ENCODE measurements at regions not wholly inside any gene's neighbourhood (a gene's known extent, or its start where the extent isn't known, plus 50 kb on each side); places are given as distances from the start of the nearest gene placed in this dataset.
"Not testable (repeated sequence)": the region's sequence is repeated elsewhere in the genome, so short reads cannot be mapped to it uniquely, and the experiment has no call there.

DNA sequence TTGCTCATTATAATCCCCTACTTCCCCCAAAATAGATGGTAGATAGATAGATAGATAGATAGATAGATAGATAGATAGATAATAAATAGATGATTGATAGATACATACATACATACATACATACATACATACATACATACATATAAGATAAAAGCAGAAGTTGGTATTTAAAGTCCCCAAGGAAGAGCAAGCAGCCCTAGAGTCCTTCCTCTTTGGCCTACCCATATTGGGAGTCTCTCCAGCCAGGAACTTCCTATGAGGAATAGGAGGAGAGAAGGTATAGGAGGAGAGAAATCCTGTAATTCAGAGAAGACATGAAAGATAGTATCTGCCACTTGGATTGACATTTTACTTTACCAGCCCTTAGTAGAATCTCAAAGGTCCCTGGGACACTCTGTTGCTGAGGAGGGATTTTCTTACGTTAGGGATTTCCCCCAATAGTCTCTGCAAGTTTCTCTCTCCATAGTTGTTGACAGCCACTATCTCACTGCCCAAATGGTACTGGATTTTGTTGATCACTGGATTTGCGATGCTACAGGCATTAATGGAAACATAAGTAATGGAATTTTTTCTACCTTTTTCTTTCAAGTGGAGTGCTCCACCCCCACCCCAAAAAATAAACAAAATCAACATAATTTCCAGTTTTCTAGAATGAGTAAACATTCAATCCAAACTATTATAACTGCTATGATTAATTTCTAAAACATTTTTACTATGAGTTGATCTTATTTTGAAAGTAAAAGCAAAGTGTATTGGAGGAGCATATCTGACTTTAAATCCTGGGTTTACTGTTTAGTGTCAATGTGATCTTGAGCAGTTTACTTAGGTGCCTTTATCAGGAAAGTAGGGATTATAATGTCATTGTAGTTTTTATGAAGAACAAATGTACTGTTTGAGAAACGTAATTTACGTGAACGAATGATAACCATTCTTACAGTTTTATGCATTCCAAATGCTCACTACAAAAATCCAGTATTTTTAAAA lies 93.2 kb upstream of the TNFSF4 start:
- DNase-seq = no peak

DNA sequence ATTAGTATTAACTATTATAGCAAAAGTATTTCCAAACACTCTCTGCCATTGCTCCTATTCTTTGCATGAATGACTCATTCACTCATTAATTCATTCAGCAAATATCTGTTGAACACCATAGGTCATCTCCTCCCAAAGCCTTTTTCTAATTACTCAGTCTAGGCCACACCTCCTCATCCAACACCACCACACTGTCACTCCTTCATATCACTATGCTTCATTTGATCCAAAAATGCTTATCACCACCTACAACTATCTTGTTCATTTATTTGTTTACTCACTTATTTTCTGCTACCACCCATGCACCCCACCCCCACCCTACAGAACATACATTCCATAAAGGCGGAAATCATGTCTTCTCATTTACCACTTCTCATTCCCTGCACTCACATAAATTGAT lies 94.4 kb upstream of the TNFSF4 start:
- DNase-seq = no peak

DNA sequence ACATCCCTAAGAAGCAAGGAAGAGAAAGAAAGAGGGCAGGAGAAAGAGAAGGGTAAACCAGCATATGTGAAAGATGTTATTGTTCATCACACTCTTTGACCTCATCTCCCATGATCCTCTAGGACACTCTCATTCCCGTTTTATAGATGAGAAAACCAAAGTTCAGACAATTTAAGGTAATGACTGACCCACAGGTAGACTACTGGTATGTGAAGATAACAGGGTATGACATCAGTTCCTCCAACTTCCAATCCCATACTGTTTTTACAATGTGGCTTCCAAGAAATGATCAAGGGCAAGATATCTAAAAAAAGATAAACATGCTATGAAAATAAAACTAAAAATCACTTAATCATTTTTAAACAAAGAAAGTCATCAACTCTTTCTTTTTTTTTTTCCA lies 95.2 kb upstream of the TNFSF4 start:
- DNase-seq = no peak

DNA sequence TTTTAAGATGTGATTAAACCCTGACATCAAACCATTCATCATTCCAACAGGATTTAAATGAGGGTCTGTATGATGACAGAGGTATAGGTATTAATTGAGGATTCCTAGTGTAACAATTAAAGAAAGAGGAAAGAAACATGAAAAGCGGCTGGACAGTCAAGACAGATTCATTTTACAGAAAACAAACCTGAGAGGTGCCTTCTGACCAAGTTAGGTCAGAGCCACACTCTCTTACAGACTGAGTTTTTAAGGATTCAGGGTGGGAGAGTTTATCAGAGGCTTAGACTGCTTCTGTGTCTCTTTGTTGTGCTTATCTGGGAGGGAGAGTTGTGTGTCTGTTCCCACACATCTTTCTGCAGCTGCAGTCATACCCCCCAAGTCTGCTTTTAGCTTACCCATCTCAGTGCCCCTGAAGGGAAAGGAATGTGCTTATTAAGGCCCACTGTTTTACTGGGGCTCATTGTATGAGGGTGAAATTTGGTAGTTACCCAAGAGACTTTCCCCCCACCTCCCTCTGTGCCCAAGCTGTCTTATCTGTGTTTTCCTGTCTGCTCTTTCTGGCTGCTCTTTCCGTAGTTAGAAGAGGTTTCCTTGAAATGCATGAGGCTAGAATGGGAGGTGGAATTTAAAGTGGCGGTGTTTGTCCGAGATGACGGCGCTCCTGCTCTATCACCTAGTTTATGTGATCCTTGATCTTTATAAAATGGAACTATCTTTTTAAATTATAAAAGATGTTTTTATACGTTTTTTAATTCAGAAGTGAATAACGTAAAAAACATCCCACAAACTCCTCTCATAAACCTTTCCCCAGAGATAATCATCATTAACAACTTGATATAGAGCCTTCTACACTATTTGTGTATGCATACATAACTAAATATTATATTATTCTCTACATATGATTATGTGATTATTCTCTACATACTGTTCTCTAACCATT lies 96.0 kb upstream of the TNFSF4 start:
- DNase-seq = no peak

DNA sequence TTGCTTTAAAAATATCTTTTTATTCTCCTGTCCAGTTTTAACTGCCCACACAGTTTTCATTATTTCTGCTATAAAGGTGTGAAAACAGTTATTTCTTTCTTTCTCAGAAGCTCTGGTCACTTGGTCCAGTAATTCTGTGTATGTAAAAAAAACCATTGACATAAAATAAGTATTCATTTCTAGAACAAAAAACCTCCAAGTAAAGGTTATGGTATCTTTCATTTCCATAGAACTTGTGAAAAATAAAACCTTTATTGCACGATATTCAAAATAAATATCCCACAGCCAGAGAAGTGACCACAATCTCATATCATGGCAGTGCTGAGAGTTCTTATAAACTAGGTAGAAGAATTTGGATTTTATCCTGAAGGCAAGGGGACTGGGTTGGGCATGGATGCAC lies 96.9 kb upstream of the TNFSF4 start:
- DNase-seq = no peak

DNA sequence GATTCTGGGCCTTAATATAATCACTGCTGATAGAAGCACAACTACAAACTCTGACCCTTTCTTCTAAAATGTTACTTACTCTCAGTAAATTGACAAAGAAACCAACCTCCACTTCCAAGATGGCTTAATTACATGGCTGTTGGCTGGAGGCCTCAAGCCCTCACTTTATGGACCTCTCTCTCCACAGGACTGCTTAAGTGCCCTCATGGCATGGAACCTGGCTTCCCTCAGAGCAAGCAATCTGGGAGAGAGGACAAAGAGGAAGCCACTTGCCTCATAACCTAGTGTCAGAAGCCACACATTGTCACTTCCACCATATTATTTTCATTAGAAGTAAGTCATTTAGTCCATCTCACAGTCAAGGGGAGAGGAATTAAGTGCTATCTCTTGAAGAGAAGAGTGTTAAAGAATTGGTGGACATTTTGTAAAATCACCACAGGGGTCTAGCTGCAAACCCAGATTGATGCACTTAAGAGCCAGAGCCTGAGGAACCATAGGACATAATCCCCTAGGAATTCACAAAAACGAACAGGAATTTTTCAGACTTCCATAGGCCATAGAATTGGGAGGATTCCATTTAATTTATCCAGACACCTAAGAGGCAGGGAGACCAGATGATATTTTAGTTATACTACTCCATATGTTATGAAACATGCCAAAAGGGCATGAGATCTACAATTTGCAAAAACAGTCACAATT lies 97.5 kb upstream of the TNFSF4 start:
- DNase-seq = no peak

DNA sequence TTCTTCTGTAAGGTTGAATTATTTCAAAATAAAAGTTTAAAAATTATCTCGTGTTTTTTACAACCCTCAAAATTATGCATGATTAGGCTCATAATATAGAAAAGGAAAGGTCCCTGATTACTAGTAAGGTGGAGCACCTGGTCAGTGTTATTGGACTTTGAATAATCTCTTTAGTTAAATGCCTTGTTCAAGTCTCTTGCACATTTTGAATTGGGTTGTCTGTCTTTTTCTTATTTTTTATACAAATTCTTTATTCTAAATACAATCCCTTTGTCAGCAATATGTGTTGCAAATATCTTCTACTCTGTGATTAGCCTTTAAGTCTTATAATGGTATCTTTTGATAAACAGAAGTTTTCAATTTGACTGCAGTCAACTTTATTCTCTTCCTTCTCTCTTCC lies 100.7 kb upstream of the TNFSF4 start:
- no peak for DNase-seq

DNA sequence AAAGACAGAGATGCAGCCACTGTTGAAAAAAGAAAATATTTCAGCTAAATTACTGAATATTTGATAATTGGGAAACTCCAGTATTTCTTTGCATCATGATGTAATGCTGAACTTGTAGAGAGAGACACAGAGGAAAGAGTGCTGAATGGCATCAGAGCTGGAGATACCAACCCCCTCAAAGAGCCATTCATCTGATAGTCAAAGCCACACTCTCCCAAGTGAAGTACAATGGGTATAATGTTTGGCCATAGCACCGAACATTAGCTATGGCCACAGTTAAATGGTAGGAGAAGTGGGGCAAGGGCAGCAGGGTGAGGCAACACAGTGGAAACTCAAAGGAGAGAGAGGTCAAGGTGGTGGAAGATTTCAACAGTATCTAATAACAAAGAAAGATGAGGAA lies 107.5 kb upstream of the TNFSF4 start:
- DNase-seq = no peak

DNA sequence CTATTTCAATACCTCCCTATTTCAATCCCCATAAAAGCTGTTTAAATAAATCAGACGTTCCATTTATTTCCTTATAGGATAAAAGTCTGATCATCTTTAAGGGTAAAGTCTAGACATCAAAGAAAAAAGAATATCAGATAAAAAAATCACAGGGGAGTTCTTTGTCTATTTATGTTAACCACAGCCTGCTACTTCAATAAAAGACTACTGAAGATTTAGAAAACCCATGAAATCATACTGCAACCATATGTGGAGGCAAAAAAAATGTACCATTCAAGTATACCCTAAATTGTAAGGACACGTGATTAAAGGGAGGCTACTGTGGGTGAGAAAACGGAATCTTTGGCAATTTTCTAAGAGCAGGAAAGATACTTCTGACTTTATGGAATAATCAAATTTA lies 108.2 kb upstream of the TNFSF4 start:
- no peak for DNase-seq

DNA sequence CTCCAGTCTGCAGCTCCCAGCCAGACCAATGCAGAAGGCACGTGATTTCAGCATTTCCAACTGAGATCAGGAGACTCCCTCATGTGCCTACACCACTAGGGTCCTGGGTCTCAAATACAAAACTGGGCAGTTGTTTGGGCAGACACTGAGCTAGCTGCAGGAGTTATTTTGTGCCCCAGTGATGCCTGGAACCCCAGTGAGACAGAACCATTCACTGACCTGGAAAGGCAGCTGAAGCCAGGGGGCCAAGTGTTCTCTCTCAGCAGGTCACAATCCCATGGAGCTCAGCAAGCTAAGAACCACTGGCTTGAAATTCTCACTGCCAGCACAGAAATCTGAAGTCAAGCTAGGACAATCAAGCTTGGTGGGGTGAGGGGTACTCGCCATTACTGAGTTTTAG lies 111.7 kb upstream of the TNFSF4 start:
- DNase-seq = no peak

DNA sequence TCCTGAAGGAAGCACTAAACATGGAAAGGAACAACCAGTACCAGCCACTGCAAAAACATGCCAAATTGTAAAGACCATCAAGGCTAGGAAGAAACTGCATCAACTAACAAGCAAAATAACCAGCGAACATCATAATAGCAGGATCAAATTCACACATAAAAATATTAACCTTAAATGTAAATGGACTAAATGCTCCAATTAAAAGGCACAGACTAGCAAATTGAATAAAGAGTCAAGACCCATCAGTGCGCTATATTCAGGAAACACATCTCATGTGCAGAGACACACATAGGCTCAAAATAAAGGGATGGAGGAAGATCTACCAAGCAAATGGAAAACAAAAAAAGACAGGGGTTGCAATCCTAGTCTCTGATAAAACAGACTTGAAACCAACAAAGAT lies 117.2 kb upstream of the TNFSF4 start:
- not testable (repeated sequence) for DNase-seq

DNA sequence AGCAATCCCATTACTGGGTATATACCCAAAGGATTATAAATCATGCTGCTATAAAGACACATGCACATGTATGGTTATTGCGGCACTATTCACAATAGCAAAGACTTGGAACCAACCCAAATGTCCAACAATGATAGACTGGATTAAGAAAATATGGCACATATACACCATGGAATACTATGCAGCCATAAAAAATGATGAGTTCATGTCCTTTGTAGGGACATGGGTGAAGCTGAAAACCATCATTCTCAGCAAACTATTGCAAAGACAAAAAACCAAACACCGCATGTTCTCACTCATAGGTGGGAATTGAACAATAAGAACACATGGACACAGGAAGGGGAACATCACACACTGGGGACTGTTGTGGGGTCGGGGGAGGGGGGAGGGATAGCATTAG lies 120.9 kb upstream of the TNFSF4 start:
- not testable (repeated sequence) for DNase-seq

DNA sequence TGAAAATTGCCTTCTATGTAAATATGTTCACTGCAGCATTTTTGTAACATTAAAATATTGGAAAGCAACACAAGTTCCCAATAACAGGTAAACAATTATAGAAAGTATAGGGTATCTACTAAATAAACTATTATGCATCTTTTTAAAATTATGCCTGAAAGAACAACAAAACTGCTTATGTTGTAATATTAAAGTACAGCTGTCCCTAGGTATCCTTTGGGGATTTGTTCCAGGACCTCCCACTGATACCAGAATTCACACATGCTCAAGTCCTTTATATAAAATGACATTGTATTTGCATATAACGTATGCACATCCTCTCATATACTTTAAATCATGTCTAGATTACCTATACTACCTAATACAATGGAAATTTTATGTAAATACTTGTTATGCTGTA lies 121.8 kb upstream of the TNFSF4 start:
- DNase-seq = no peak

DNA sequence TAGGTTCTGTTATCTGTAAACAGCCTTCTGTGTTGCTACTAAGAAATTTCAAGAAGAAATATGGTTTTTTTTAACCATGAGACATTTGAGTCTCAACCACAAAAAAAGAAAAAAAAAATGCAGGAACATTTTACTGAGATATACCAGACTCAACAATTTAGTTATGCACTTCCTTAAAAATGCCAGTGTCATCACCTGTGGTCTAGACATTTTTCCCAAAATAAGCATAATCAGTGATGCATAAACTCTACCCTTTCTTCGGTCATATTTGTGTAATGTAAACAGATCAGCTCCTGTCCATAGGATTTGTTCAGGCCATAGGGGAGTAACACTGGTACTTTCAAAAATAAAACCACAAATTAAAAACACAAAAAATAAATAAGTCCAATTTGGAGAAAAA lies 122.6 kb upstream of the TNFSF4 start:
- no peak for DNase-seq

DNA sequence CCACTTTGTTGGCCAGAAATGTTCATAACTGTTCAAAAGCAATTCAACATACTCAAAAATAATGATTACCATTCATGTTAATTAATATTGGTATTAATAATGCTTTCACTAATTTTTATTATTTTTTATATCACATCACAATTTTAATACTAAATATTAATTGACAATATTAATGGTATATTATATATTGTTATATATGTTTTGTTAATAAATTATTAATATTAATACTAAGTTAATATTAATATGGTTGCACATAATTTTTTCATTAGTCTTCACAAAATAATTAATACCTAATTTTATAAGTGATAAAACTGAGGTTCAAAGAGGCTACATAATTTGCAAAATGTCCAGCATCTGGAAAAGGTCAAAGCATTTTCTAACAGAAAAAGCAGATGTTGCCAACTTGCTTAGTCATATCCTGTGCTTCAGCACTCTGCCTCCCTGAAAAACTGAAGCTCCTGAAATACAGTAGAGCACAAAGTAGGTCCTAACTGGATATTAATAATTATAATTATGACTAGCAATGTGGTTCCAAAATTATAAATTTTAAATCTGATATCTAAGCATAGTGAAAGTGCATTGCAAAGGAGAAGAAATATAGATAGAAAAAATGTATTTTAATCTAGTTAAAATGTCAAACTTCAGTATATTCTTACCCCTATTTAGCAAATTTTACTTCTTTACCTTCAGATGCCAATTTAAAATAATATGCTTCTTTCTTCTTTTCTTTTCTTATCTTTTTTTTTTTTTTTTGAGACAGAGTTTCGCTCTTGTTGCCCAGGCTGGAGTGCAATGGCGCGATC lies 123.2 kb upstream of the TNFSF4 start:
- no peak for DNase-seq

DNA sequence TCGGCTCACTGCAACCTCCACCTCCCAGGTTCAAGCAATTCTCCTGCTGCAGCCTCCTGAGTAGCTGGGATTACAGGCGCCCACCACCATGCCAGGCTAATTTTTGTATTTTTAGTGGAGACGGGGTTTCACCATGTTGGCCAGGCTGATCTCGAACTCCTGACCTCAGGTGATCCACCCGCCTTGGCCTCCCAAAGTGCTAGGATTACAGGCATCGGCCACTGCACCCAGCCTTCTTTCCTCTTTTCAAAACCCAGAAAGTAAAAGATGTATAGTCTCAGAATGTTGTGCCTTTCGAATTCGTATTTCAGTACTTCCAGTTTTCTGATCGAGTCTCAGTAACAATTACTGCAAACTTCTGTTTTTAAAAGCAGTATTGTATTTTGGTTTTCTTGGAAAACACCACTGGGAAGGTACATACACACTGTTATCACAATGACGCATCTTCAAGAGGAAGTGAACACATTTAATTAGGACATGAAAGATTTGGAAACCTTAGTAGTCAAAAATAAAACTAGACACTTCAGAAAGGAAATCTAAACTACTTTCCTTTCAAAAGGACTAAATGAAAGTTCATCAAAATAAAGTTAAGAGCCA lies 123.9 kb upstream of the TNFSF4 start:
- DNase-seq = not testable (repeated sequence)

DNA sequence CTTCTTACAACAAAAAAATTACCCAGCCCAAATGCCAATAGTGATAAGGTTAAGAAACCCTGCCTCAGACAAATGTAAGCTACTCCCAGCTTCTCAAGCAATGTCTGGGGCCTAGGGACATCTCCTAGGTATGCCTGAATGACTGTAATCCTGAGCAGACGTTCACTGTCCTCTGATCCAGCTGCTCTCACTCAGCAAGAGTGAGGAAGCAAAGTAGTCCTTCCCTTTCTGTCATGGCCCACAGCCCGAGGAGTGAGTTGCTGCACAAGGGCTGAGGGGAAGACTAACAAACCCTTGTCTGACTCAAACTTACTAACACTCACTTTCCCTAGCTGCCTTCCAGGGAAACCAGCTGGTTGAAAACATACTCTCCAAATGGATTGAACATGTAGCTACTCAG lies 124.9 kb upstream of the TNFSF4 start:
- no peak for DNase-seq

DNA sequence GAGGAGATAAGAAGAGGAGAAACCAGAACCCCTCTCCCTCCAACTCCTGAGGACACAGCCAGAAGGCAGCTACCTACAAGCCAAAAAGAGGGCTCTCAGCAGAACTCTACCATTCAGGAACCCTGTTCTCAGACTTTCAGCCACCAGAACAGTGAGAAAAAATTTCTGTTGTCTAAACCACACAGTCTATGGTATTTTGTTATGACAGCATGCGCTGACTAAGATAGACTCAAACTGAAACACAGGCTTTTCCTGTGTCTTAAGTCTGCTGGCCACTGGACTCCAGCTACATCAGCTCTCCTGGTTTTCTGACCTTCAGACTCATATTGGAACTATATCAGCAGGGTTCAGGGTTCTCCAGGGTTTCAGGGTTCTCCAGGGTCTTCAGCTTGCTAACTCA lies 126.5 kb upstream of the TNFSF4 start:
- DNase-seq = no peak

DNA sequence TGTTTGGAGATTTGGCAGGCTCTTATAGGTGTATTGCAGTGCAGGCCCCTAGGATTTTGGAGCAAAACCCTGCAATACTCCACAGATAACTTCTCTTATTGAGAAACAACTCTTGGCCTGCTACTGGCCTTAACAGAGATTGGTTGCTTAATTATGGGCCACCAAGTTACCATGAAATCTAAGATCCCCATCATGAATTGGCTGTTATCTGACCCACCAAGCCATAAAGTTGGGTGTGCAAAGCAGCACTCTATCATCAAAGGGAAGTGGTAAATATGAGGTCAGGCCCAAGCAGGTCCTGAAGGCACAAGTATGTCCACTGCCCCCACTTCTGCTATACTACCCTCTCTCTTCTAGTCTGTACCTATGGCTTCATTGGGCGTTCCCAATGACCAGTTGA lies 130.0 kb upstream of the TNFSF4 start:
- no peak for DNase-seq

DNA sequence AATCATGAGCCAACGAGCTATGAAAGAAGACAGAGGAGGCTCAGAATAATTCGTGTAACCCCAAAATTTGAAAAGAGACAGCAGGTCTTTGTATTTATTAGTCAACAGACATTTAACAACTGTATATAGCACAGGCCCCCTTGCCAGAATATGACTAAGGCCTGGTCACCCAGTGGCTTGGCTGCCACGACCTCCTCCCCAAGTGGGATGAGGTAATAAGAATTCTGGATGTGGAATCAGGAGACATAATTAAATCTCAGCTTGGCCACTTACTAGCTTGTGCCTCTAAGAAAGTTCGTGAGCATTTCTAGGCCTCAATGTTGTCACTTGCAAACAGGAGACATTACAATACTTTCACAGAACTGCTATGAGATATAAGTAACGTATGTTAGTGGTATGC lies 134.2 kb upstream of the TNFSF4 start:
- no peak for DNase-seq

DNA sequence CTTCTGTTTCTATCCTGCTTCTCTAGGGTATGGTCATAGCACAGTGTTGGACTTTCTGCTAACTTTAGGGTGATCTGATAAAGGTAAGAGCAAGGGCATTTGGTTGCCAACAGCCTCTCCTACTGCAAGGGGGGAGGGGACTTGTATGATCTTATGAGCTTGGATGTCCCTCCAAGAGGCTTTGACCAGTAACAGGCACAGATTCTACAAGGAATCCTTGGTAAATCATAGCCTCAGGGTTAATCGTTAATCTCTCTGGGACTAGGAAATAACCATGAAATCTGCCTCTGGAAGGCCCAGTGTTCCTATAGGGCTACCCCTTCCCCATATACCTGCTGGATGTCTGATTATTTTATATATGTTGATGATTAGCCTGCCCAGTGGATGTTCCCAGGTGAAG lies 134.8 kb upstream of the TNFSF4 start:
- DNase-seq = no peak

DNA sequence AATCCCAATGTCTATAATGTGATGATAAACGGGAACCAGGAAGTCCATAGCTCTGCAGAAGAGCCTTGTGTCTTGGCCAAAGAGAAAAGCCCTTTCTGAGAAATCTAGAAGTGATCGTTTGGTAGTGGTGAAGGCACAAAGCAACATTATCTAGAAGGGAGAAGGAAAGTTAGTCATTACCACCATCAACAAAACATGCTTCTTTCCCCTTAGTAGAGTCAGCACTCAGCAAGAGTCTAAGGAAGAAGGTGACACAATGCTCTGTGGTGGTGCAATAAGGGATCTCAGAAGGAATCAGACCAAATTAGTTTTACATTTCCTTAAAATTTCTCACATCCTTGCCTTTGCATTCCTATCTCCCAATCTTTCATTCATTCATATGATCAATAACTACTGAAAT lies 134.4 kb upstream of the PRDX6 start:
- no peak for DNase-seq
